Osteoblast (primary cell): ENCODE measurements at regions not wholly inside any gene's neighbourhood (a gene's known extent, or its start where the extent isn't known, plus 50 kb on each side); places are given as distances from the start of the nearest gene placed in this dataset.

Experiments
- DNase-seq: peaks from one replicate; pipeline ENCODE4 v3.0.0; 2011; ENCODE audit warnings: low spot score, mixed read lengths; ENCODE audit not compliant: insufficient read length; ENCODE audit errors: missing footprints
- H2AFZ ChIP-seq: 2 replicates; pipeline ENCODE4 v1.6.0; 2011; ENCODE audit warnings: mild to moderate bottlenecking, low read length
- H3K27ac ChIP-seq: 2 replicates; pipeline ENCODE4 v1.5.1; 2011; ENCODE audit warnings: mild to moderate bottlenecking, low read depth, low read length, moderate library complexity
- H3K27me3 ChIP-seq: 2 replicates; pipeline ENCODE4 v1.6.0; 2012; ENCODE audit warnings: mild to moderate bottlenecking, control low read depth, inconsistent platforms, low read length, moderate library complexity; ENCODE audit not compliant: insufficient read depth
- H3K36me3 ChIP-seq: 2 replicates; pipeline ENCODE4 v1.5.1; 2011; ENCODE audit warnings: mild to moderate bottlenecking, low read length, control low read depth, moderate library complexity; ENCODE audit not compliant: insufficient read depth
- H3K4me1 ChIP-seq: 2 replicates; pipeline ENCODE4 v1.5.1; 2011; ENCODE audit warnings: mild to moderate bottlenecking, low read length, control low read depth, moderate library complexity; ENCODE audit not compliant: insufficient read depth
- H3K4me2 ChIP-seq: 2 replicates; pipeline ENCODE4 v1.6.0; 2011; ENCODE audit warnings: mild to moderate bottlenecking, low read length; ENCODE audit not compliant: insufficient read depth
- H3K4me3 ChIP-seq: fragments of 200-600 bp; sonication (generic); 3 replicates; pipeline ENCODE4 v1.5.1; 2012; ENCODE audit warnings: mild to moderate bottlenecking, low read length, inconsistent platforms; ENCODE audit not compliant: insufficient read depth
- H3K79me2 ChIP-seq: 2 replicates; pipeline ENCODE4 v1.6.0; 2012; ENCODE audit warnings: mild to moderate bottlenecking, low read length, control low read depth, inconsistent platforms; ENCODE audit not compliant: insufficient read depth
- H3K9me3 ChIP-seq: 2 replicates; pipeline ENCODE4 v1.5.1; 2011; ENCODE audit warnings: low read depth, low read length, control low read depth
- H4K20me1 ChIP-seq: 2 replicates; pipeline ENCODE4 v1.6.0; 2012; ENCODE audit warnings: mild to moderate bottlenecking, low read length, control low read depth; ENCODE audit not compliant: insufficient read depth
- CTCF ChIP-seq: IDR thresholded peaks from 2 replicates; pipeline ENCODE4 v1.5.1; 2011; ENCODE audit warnings: mild to moderate bottlenecking, low read depth, low read length, moderate library complexity; ENCODE audit errors: extremely low read depth

- no peak for TF ChIP-seq CTCF
- Histone ChIP-seq H3K27me3 (no peaks in the 10 kb centered on the region), H4K20me1 (no peaks in the 10 kb centered on the region), H3K36me3 (no peaks in the 10 kb centered on the region), H3K27ac (no peak overlapping the region), H3K9me3 (no peaks in the 10 kb centered on the region), H2AFZ (no peak overlapping the region), H3K4me2 (no peak overlapping the region), H3K4me1 (no peaks in the 10 kb centered on the region), H3K4me3 (no peak overlapping the region), H3K79me2 (no peaks in the 10 kb centered on the region)
- no peak for DNase-seq
These were observed 83.8 kb upstream of the STOX2 start for GRCh38 chr4:183821076-183821853.

DNA sequence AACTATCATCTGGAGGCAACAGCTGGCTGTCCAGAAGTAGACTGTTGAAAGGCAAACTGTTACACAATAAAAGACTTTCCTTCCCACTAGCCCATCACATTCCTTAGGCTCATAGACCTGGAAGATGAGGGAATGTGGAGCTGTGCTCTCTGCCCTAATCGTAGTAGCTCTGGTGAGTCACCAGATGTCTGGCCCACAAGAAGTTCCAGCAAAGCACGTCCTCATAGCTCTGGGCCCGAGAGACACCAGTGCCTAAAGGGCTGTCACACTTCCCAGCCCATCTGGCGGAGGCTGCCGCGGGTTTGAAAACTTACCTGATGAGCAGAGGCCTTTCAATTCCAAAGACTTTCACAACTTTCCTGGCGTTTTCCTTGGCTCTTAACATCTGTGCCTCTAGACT is 81.7 kb upstream of the STOX2 start:
- no peak overlapping the region for H2AFZ ChIP-seq
- H4K20me1 ChIP-seq = no peaks in the 10 kb centered on the region
- no peak overlapping the region for H3K4me2 ChIP-seq
- no peaks in the 10 kb centered on the region for H3K27me3 ChIP-seq
- no peaks in the 10 kb centered on the region for H3K79me2 ChIP-seq
- no peak overlapping the region for H3K27ac ChIP-seq
- no peak for TF ChIP-seq CTCF
- no peaks in the 10 kb centered on the region for H3K9me3 ChIP-seq
- peak; percentile 88 for DNase-seq
- no peak overlapping the region for H3K4me3 ChIP-seq
- H3K4me1 ChIP-seq = no peaks in the 10 kb centered on the region
- no peaks in the 10 kb centered on the region for H3K36me3 ChIP-seq

GRCh38 chr4:183825346-183825745 is 79.8 kb upstream of the STOX2 start:
- Histone ChIP-seq H3K4me1 (no peaks in the 10 kb centered on the region), H3K4me2 (no peak overlapping the region), H3K27ac (no peak overlapping the region), H3K4me3 (no peak overlapping the region), H3K79me2 (no peaks in the 10 kb centered on the region), H3K9me3 (no peaks in the 10 kb centered on the region), H2AFZ (no peak overlapping the region), H3K36me3 (no peaks in the 10 kb centered on the region), H3K27me3 (no peaks in the 10 kb centered on the region), H4K20me1 (no peaks in the 10 kb centered on the region)
- no peak for DNase-seq
- TF ChIP-seq CTCF = no peak

- Histone ChIP-seq H3K9me3 (no peaks in the 10 kb centered on the region), H3K36me3 (no peaks in the 10 kb centered on the region), H4K20me1 (no peaks in the 10 kb centered on the region), H2AFZ (no peak overlapping the region), H3K27ac (no peak overlapping the region), H3K4me2 (no peak overlapping the region), H3K27me3 (no peaks in the 10 kb centered on the region), H3K79me2 (no peaks in the 10 kb centered on the region), H3K4me3 (no peak overlapping the region), H3K4me1 (no peaks in the 10 kb centered on the region)
- no peak for TF ChIP-seq CTCF
- DNase-seq = no peak
These were observed 78.6 kb upstream of the STOX2 start for GRCh38 chr4:183826461-183826860.
